ENCODE measurements at regions not wholly inside any gene's neighbourhood (a gene's known extent, or its start where the extent isn't known, plus 50 kb on each side); places are given as distances from the start of the nearest gene placed in this dataset.

GRCh38 chr6:85997206-85997605 lies 354.5 kb upstream of the SYNCRIP start:
- H3K4me3 ChIP-seq = no peak overlapping the region
- no peak overlapping the region for H3K27ac ChIP-seq
- H3K4me1 ChIP-seq = no peaks in the 10 kb centered on the region
- no peaks in the 10 kb centered on the region for H3K27me3 ChIP-seq
- H3K36me3 ChIP-seq = no peaks in the 10 kb centered on the region
- ATAC-seq = no peak
- intact Hi-C loops (cut with DNase I) = no loop called here
- DNase-seq = no peak
- no peak for TF ChIP-seq CTCF (IDR thresholded peaks at IDR 0.05)
- H3K9me3 ChIP-seq = no peaks in the 10 kb centered on the region

GRCh38 chr6:85996034-85996375 lies 353.3 kb upstream of the SYNCRIP start:
- no peak for DNase-seq
- no peak for TF ChIP-seq CTCF (IDR thresholded peaks at IDR 0.05)
- intact Hi-C loops (cut with DNase I) = no loop called here
- Histone ChIP-seq H3K4me3 (no peak overlapping the region), H3K27ac (no peak overlapping the region), H3K36me3 (no peaks in the 10 kb centered on the region), H3K9me3 (no peaks in the 10 kb centered on the region), H3K27me3 (no peaks in the 10 kb centered on the region), H3K4me1 (no peaks in the 10 kb centered on the region)
- no peak for ATAC-seq

DNA sequence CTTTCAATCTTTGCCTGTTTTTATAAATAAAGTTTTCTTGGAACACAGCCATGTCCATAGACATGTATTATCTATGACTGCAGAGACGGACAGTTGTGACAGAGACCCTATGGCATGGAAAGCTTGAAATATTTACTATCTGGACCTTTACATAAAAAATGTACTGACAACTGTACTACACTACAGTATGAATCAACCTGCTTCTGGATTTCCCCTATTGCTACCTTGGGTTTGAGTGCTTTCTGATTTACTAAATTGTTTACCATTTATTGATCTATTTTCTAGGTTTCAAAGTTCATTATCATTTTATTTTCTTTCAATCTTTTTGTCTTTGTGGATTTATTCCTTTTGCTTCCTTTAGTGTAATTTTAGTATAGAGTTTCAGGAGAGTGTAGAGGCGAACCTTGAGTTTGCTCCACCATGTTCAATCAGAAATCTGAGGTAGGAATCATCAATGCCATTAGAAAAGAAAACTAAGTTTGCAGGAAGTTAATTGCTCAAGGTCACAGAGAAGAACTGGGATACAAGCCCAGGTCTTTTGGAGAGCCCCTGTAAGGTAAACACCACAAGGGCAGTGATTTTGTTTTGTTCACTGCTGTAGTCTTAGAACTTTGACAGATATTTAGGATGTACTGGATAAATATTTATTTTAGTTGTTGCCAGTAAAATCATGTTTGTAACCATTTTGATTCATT lies 352.8 kb upstream of the SYNCRIP start:
- Histone ChIP-seq H3K36me3 (no peaks in the 10 kb centered on the region), H3K27me3 (no peaks in the 10 kb centered on the region), H3K4me3 (no peak overlapping the region), H3K27ac (no peak overlapping the region), H3K9me3 (no peaks in the 10 kb centered on the region), H3K4me1 (no peaks in the 10 kb centered on the region)
- ATAC-seq (no peak), DNase-seq (no peak)
- TF ChIP-seq CTCF (IDR thresholded peaks at IDR 0.05) = no peak
- intact Hi-C loops (cut with DNase I) = no loop called here

GRCh38 chr6:85986681-85987080 lies 344.0 kb upstream of the SYNCRIP start:
- no peaks in the 10 kb centered on the region for H3K4me1 ChIP-seq
- DNase-seq = no peak
- TF ChIP-seq CTCF (IDR thresholded peaks at IDR 0.05) = no peak
- no peak overlapping the region for H3K27ac ChIP-seq
- intact Hi-C loops (cut with DNase I) = no loop called here
- ATAC-seq = no peak
- H3K27me3 ChIP-seq = no peaks in the 10 kb centered on the region
- no peak overlapping the region for H3K4me3 ChIP-seq
- no peaks in the 10 kb centered on the region for H3K36me3 ChIP-seq
- peaks cover 10% of the 10 kb centered on the region for H3K9me3 ChIP-seq

DNA sequence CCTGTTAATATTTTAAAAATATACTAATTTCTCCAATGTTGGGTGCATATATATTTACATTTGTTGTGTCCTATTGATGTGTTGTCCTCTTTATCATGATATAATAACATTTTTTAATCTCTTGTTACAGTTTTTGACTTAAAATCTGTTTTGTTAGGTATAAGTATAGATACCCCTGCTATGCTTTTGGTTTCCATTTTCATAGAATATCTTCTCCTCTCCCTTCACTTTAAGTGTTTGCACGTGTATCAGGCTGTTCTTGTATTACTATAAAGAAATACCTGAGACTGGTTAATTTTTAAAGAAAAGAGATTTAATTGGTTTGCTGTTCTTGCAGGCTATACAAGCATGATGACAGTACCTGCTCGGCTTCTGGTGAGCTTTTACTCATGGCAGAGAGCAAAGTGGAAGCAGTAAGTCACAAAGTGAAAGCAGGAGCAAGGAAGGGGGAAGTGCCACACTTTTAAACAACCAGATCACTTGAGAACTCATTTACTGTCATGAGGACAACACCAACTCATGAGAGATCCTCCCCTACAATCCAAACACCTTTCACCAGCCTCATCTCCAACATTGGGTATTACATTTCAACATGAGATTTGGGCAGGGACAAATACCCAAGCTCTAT lies 340.5 kb upstream of the SYNCRIP start:
- Histone ChIP-seq H3K9me3 (peaks cover 9% of the 10 kb centered on the region), H3K4me3 (no peak overlapping the region)

More for the DNA sequence above, 340.5 kb upstream of the SYNCRIP start:
- TF ChIP-seq CTCF (IDR thresholded peaks at IDR 0.05) = no peak
- DNase-seq (no peak), ATAC-seq (no peak)
- intact Hi-C loops (cut with DNase I) = no loop called here
- Histone ChIP-seq H3K36me3 (no peaks in the 10 kb centered on the region), H3K27me3 (no peaks in the 10 kb centered on the region), H3K27ac (no peak overlapping the region), H3K4me1 (no peaks in the 10 kb centered on the region)
